ENCODE measurements at regions not wholly inside any gene's neighbourhood (a gene's known extent, or its start where the extent isn't known, plus 50 kb on each side); places are given as distances from the start of the nearest gene placed in this dataset.

- TF ChIP-seq POLR2AphosphoS5 (IDR thresholded peaks at IDR 0.05; ENCODE audit: low read depth, low read length) (no peak), POLR2A (IDR thresholded peaks at IDR 0.05; ENCODE audit: low read depth, low read length) (no peak), TAF1 (IDR thresholded peaks at IDR 0.05; ENCODE audit: low read depth, low read length) (no peak), POU2F2 (IDR thresholded peaks at IDR 0.05; ENCODE audit: low read depth, low read length) (no peak), SPI1 (IDR thresholded peaks at IDR 0.05; ENCODE audit: low read depth, low read length) (peak; percentile 82)
These were observed 862.0 kb upstream of the NEGR1 start for GRCh38 chr1:73144311-73144710.
